Mucosa of stomach (tissue), 1 donor: ENCODE measurements at regions not wholly inside any gene's neighbourhood (a gene's known extent, or its start where the extent isn't known, plus 50 kb on each side); places are given as distances from the start of the nearest gene placed in this dataset.

Source experiments
- H3K27me3 ChIP-seq: one replicate; pipeline ENCODE4 v1.7.0; 2013; ENCODE audit warnings: mild to moderate bottlenecking, low read length; ENCODE audit not compliant: control insufficient read depth, insufficient read depth
- H3K36me3 ChIP-seq: one replicate; pipeline ENCODE4 v1.7.0; 2013; ENCODE audit warnings: low read length; ENCODE audit not compliant: control insufficient read depth, insufficient read depth
- H3K4me1 ChIP-seq: one replicate; pipeline ENCODE4 v1.7.0; 2013; ENCODE audit warnings: mild to moderate bottlenecking, low read length; ENCODE audit not compliant: control insufficient read depth, insufficient read depth
- H3K4me3 ChIP-seq: one replicate; pipeline ENCODE4 v1.7.0; 2013; ENCODE audit warnings: low read length
- H3K9ac ChIP-seq: one replicate; pipeline ENCODE4 v1.7.0; 2013; ENCODE audit warnings: mild to moderate bottlenecking, low read length, moderate library complexity
- H3K9me3 ChIP-seq: one replicate; pipeline ENCODE4 v1.7.0; 2013; ENCODE audit warnings: mild to moderate bottlenecking, low read length, moderate library complexity; ENCODE audit not compliant: control insufficient read depth
- donor health status: Pancreatic carcinoma.

DNA sequence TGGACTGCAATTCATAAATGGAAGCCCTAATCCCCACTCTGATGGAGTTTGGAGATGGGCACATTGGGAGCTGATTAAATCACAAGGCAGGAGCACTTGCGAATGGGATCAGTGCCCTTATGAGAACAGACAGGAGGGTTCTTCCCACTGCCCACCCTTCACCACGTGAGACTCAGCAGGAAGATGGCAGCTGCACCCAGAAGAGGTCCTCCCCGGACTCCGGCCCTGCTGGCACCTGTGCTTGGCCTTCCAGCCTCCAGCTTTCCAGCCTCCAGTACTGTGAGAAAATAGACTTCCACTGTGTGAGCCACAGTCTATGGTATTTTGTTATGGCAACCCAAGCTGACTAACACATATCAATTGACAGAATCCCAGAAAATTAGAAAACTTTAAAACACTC lies 267.6 kb upstream of the SALL3 start:
- Histone ChIP-seq H3K27me3 (no peaks in the 10 kb centered on the region), H3K4me1 (no peaks in the 10 kb centered on the region), H3K9me3 (no peaks in the 10 kb centered on the region), H3K4me3 (no peak overlapping the region), H3K9ac (no peak overlapping the region), H3K36me3 (no peaks in the 10 kb centered on the region)

- no peaks in the 10 kb centered on the region for H3K4me1 ChIP-seq
- no peak overlapping the region for H3K9ac ChIP-seq
- no peaks in the 10 kb centered on the region for H3K9me3 ChIP-seq
- no peaks in the 10 kb centered on the region for H3K36me3 ChIP-seq
- H3K27me3 ChIP-seq: no peaks in the 10 kb centered on the region
- no peak overlapping the region for H3K4me3 ChIP-seq
Observed at GRCh38 chr18:78713069-78713468, 266.5 kb upstream of the SALL3 start.

DNA sequence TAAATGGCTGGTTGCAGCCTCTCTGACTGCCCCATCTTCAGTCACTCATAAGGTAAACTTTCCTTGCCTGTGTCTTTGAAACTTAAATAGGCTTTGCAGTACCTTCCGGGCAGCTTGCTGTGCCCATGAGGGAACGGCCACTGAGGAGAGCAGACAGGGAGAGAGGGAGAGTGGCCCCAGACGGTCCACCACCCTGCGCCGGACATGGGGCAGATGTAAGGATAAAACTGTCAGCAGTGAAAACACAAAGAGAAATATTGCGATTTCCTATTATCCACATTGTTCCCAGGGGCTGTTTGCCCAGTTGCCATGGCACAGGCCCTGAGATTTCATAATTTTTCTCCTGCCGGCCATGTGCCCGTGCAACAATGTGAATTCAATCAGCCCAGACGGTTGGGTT lies 265.9 kb upstream of the SALL3 start:
- no peaks in the 10 kb centered on the region for H3K9me3 ChIP-seq
- no peaks in the 10 kb centered on the region for H3K27me3 ChIP-seq

GRCh38 chr18:78716022-78716421 lies 263.6 kb upstream of the SALL3 start:
- H3K9ac ChIP-seq: no peak overlapping the region
- H3K4me3 ChIP-seq: no peak overlapping the region
- no peaks in the 10 kb centered on the region for H3K9me3 ChIP-seq
- no peaks in the 10 kb centered on the region for H3K36me3 ChIP-seq
- H3K27me3 ChIP-seq: no peaks in the 10 kb centered on the region
- H3K4me1 ChIP-seq: no peaks in the 10 kb centered on the region

More for the DNA sequence above, 265.9 kb upstream of the SALL3 start:
- Histone ChIP-seq H3K36me3 (no peaks in the 10 kb centered on the region), H3K4me1 (no peaks in the 10 kb centered on the region), H3K9ac (no peak overlapping the region), H3K4me3 (no peak overlapping the region)

- no peaks in the 10 kb centered on the region for H3K9me3 ChIP-seq
Observed at GRCh38 chr18:78716581-78716980, 263.0 kb upstream of the SALL3 start.

GRCh38 chr18:78717051-78717765 lies 262.4 kb upstream of the SALL3 start:
- no peak overlapping the region for H3K4me3 ChIP-seq
- no peaks in the 10 kb centered on the region for H3K27me3 ChIP-seq
- no peaks in the 10 kb centered on the region for H3K4me1 ChIP-seq
- no peaks in the 10 kb centered on the region for H3K36me3 ChIP-seq
- no peak overlapping the region for H3K9ac ChIP-seq
- no peaks in the 10 kb centered on the region for H3K9me3 ChIP-seq

More at GRCh38 chr18:78716581-78716980, 263.0 kb upstream of the SALL3 start:
- Histone ChIP-seq H3K27me3 (no peaks in the 10 kb centered on the region), H3K9ac (no peak overlapping the region), H3K4me1 (no peaks in the 10 kb centered on the region), H3K4me3 (no peak overlapping the region), H3K36me3 (no peaks in the 10 kb centered on the region)

DNA sequence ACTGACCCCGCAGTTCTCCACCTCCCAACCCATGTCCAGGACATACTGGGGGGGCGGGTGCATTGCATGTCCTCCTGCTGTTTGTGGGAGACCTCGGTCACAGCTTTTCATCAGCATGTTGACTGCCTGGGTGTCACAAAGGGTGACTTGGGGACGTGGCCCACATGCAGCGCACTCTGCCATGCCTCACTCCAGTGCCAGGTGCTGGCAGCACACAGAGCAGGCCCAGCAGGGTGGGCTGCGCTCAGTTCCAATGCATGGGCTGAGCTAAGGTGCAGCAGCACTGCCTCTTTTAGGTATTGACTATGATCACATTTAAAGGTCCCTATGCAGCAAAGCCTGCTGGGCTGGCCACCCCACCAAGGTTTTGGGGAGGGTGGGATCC lies 261.9 kb upstream of the SALL3 start:
- H3K9me3 ChIP-seq: no peaks in the 10 kb centered on the region
- no peaks in the 10 kb centered on the region for H3K4me1 ChIP-seq
- H3K27me3 ChIP-seq: no peaks in the 10 kb centered on the region
- no peak overlapping the region for H3K9ac ChIP-seq
- no peak overlapping the region for H3K4me3 ChIP-seq
- no peaks in the 10 kb centered on the region for H3K36me3 ChIP-seq

DNA sequence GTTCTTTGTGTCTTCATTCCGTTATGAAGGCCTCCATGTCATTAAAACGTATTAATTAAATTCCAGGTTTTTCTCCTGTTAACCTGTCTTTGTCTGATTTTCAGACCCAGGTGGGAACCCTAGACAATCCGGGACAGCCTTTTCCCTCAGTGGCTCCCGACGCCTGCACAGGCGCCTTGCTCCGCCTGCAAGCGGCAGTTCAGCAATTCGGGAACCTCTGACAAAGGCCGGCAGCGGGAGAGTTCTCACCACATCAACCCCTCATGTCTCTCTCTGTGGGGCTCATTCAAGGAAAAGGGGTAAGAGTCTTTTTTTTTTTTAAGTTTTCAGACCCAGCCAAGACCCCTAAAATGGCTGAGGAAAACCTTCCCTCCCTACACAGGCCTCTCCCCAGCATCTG lies 259.8 kb upstream of the SALL3 start:
- no peak overlapping the region for H3K9ac ChIP-seq
- no peaks in the 10 kb centered on the region for H3K9me3 ChIP-seq
- no peaks in the 10 kb centered on the region for H3K36me3 ChIP-seq
- no peak overlapping the region for H3K4me3 ChIP-seq
- H3K4me1 ChIP-seq: no peaks in the 10 kb centered on the region
- H3K27me3 ChIP-seq: peaks cover 2% of the 10 kb centered on the region

GRCh38 chr18:78720456-78721237 lies 259.0 kb upstream of the SALL3 start:
- Histone ChIP-seq H3K4me1 (no peaks in the 10 kb centered on the region), H3K4me3 (no peak overlapping the region), H3K27me3 (peaks cover 2% of the 10 kb centered on the region), H3K9ac (no peak overlapping the region), H3K36me3 (no peaks in the 10 kb centered on the region), H3K9me3 (no peaks in the 10 kb centered on the region)

GRCh38 chr18:78721238-78721875 lies 258.3 kb upstream of the SALL3 start:
- Histone ChIP-seq H3K4me3 (no peak overlapping the region), H3K36me3 (no peaks in the 10 kb centered on the region), H3K9ac (no peak overlapping the region), H3K4me1 (no peaks in the 10 kb centered on the region), H3K9me3 (no peaks in the 10 kb centered on the region), H3K27me3 (peaks cover 2% of the 10 kb centered on the region)

DNA sequence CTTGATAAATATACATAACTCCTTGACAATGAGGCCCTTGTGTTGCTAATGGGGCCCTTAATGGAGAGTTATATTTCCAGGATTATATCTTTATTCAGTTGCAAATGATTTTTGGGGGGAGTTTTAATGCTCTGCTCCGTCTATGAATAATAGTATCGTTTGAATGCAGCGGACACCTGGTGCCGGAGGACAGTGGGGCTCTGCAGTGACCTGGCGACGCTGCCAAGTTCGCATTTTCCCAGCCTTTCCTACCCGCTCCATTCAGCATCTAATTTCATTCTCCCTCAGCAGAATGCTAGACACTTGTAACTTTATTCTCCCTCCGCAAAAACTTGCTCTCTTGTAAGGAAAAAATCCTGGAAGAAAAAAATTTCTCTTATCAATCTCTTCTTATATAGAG lies 257.6 kb upstream of the SALL3 start:
- H3K9me3 ChIP-seq: no peaks in the 10 kb centered on the region
- H3K27me3 ChIP-seq: peaks cover 2% of the 10 kb centered on the region
- no peaks in the 10 kb centered on the region for H3K4me1 ChIP-seq
- H3K9ac ChIP-seq: no peak overlapping the region
- no peak overlapping the region for H3K4me3 ChIP-seq
- no peaks in the 10 kb centered on the region for H3K36me3 ChIP-seq

GRCh38 chr18:78722386-78722785 lies 257.2 kb upstream of the SALL3 start:
- H3K9ac ChIP-seq: no peak overlapping the region
- H3K4me3 ChIP-seq: no peak overlapping the region
- H3K36me3 ChIP-seq: no peaks in the 10 kb centered on the region
- no peaks in the 10 kb centered on the region for H3K4me1 ChIP-seq
- peaks cover 2% of the 10 kb centered on the region for H3K27me3 ChIP-seq
- H3K9me3 ChIP-seq: no peaks in the 10 kb centered on the region
